ENCODE measurements at regions not wholly inside any gene's neighbourhood (a gene's known extent, or its start where the extent isn't known, plus 50 kb on each side); places are given as distances from the start of the nearest gene placed in this dataset.

DNA sequence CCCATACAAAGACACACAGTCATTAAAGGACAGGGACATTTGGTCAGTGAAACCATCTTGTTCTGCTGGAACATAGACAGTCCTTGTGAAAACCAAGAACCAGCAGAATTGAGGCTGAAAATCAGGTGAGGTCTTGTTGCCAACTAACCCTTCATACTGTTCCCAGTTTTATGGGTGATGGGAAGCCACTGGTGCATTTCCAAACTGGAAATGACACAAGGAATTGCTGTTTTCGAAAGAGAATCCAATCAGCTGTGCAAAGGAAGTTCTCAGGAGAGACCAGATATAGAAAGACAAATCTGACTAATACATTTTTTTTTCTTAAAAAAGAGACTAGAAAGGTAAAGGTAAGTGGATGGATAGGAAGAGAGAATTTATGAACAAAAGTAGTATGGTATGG, 948.2 kb downstream of the TSN start:
- TF ChIP-seq EZH2phosphoT487 (IDR thresholded peaks at IDR 0.05; ENCODE audit: insufficient read depth, low read depth) (no peak), EZH2 (IDR thresholded peaks at IDR 0.05; ENCODE audit: insufficient read depth, poor library complexity, severe bottlenecking) (no peak)
